Heart right ventricle (tissue), 16 donors: ENCODE measurements at regions not wholly inside any gene's neighbourhood (a gene's known extent, or its start where the extent isn't known, plus 50 kb on each side); places are given as distances from the start of the nearest gene placed in this dataset.

Source experiments
- ATAC-seq, 8 donors: fragments of 200-7000 bp; cut with Tn5 transposase; one replicate each; pipeline ENCODE4 v1.9.1; 2020; ENCODE audit warnings: mild to moderate bottlenecking in 8 of 8, moderate library complexity in 8 of 8, moderate number of reproducible peaks in 1 of 8
- DNase-seq, 2 donors: peaks; one replicate each; pipeline ENCODE4 v3.0.0-alpha.2; 2020
- H3K27ac ChIP-seq, 10 donors: fragments of 200-600 bp; sonication (generic) in 2 of 10; one replicate each; pipeline versions ENCODE4 v1.5.0 to v1.8.0; 2020 to 2022; ENCODE audit warnings: mild to moderate bottlenecking in 3 of 10
- H3K27me3 ChIP-seq, 7 donors: fragments of 200-600 bp; one replicate each; pipeline ENCODE4 v1.8.0; 2021 to 2022; ENCODE audit warnings: mild to moderate bottlenecking in 2 of 7
- H3K36me3 ChIP-seq, 9 donors: fragments of 200-600 bp; sonication (generic) in 1 of 9; one replicate each; pipeline versions ENCODE4 v1.5.0 to v1.8.0; 2020 to 2022; ENCODE audit warnings: mild to moderate bottlenecking in 2 of 9
- H3K4me1 ChIP-seq, 9 donors: fragments of 200-600 bp; sonication (generic) in 1 of 9; one replicate each; pipeline versions ENCODE4 v1.5.0 to v1.8.0; 2020 to 2022; ENCODE audit warnings: mild to moderate bottlenecking in 4 of 9
- H3K4me3 ChIP-seq, 10 donors: fragments of 200-600 bp; sonication (generic) in 2 of 10; one replicate each; pipeline versions ENCODE4 v1.5.0 to v1.8.0; 2020 to 2022; ENCODE audit warnings: mild to moderate bottlenecking in 7 of 10, moderate library complexity in 2 of 10
- H3K9me3 ChIP-seq, 11 donors: fragments of 200-600 bp in 10 of 11; sonication (generic) in 2 of 11; one replicate each; pipeline versions ENCODE4 v1.5.0 to v1.8.0; 2013 to 2022; ENCODE audit warnings: mild to moderate bottlenecking in 2 of 11, control low read depth in 1 of 11, moderate library complexity in 1 of 11
- CTCF ChIP-seq, 9 donors: fragments of 200-600 bp; sonication (generic) in 2 of 9; IDR thresholded peaks; one replicate each; pipeline versions ENCODE4 v1.5.0 to v1.8.0; 2021 to 2022; ENCODE audit warnings: antibody characterized with exemption in 9 of 9, mild to moderate bottlenecking in 5 of 9, moderate library complexity in 1 of 9
- WGBS, 2 donors: extraction: QIAGEN DNeasy Blood & Tissue Kit; methylation state at CpG; one replicate each; pipeline ENCODE4 v1.1.7; 2013; ENCODE audit warnings: inconsistent platforms in 1 of 2; 5-methylcytosine and 5-hydroxymethylcytosine counted together
- intact Hi-C, 10 donors: fragments of 100-400 bp; cut with DNase I; formaldehyde crosslinking; loops; one replicate each; pipeline versions ENCODE4 v1.11.1 to v1.14.2; 2022
- donor health status: Arrhythmogenic right ventricular cardiomyopathy.
- donor health status: ischemic (EF 13 %, LVEDD 7.1; RV severe dilation, severe dysfunction).
- donor health status: healthy with polysubstance abuse.
- donor health status: DM: no; HTN: yes; CAD: no.
- donor health status: DM: no; HTN: no; CAD: no.
- donor health status: ischemic (EF 25% LVEDD 6.9; RV normal size, moderate dysfunction).
- donor health status: ischemic (EF 25% LVEDD 5.7; RV mildly dilated, moderate dysfunction).
- donor health status: healthy.
- donor health status: DM: yes; HTN: yes; CAD: no.
- donor health status: Ischemic cardiomyopathy.
- donor health status: ischemic (EF 35%, LVEDD 5.7; RV mildly dilated, moderate dysfunction).
- donor health status: nonischemic (EF 11% LVEDD 7.7; RV severe dilation, severe dysfunction).
- donor health status: DM: yes; HTN: yes; CAD: no.
- donor health status: PGD.
- donor health status: ischemic (EF 29% LVEDD 5.4; RV normal size, mild dysfunction).
- donor health status: nonischemic (EF 23%, LVEDD 6.1; RV moderate dilation, normal function).

- Histone ChIP-seq H3K9me3 (peaks cover 0 to 6% (median 0%) of the 10 kb centered on the region in 11 donors), H3K27me3 (peaks cover 0 to 19% (median 5%) of the 10 kb centered on the region in 7 donors), H3K36me3 (no peaks in the 10 kb centered on the region), H3K27ac (no peak overlapping the region), H3K4me3 (no peak overlapping the region), H3K4me1 (peaks cover 0 to 9% (median 0%) of the 10 kb centered on the region in 9 donors)
- DNase-seq (peak in 1 of 2 donors; percentile 36), ATAC-seq (peak in 6 of 8 donors; percentile 44 to 74 (median 64))
- 38 to 51% methylated on average over 6 of the region's 6 CpGs for WGBS, 2 donors
- no peak for TF ChIP-seq CTCF (IDR thresholded peaks at IDR 0.05)
- intact Hi-C loops = no loop called here
Observed at GRCh38 chr2:118169359-118170005, 81.2 kb downstream of the INSIG2 start.

DNA sequence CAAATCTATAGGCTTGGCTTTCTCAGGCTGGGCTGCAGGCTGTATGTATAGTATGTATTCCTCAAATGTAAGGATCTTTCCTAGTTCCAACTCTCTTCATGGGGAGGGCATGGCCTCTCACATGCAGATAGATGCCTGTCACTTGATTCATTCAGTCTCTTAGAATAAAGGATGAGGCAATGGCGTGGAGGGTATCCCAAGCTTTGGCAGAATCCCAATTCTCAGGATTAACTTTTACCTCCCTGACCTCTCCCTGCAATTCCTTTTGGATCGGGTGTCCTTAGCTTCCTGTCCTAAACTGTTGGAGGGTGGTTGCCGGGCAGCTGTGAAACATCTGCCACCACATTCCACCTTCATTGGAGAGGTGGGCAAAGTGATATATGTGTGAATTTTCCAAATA, 80.3 kb downstream of the INSIG2 start:
- peaks cover 0 to 19% (median 3%) of the 10 kb centered on the region in 7 donors for H3K27me3 ChIP-seq
- intact Hi-C loops = no loop called here
- DNase-seq (no peak), ATAC-seq (no peak)
- H3K36me3 ChIP-seq = no peaks in the 10 kb centered on the region
- WGBS, 2 donors = 50 to 61% methylated on average over 3 of the region's 3 CpGs
- TF ChIP-seq CTCF (IDR thresholded peaks at IDR 0.05) = no peak
- H3K9me3 ChIP-seq = peaks cover 0 to 6% (median 0%) of the 10 kb centered on the region in 11 donors
- H3K4me3 ChIP-seq = no peak overlapping the region
- no peak overlapping the region for H3K27ac ChIP-seq
- H3K4me1 ChIP-seq = peaks cover 0 to 9% (median 0%) of the 10 kb centered on the region in 9 donors

GRCh38 chr2:118167026-118167425, 78.8 kb downstream of the INSIG2 start:
- TF ChIP-seq CTCF (IDR thresholded peaks at IDR 0.05) = no peak
- intact Hi-C loops = no loop called here
- peaks cover 0 to 9% (median 0%) of the 10 kb centered on the region in 9 donors for H3K4me1 ChIP-seq
- H3K27ac ChIP-seq = no peak overlapping the region
- H3K9me3 ChIP-seq = peaks cover 0 to 6% (median 0%) of the 10 kb centered on the region in 11 donors
- no peaks in the 10 kb centered on the region for H3K36me3 ChIP-seq
- WGBS, 2 donors = 68 to 69% methylated on average over 2 of the region's 2 CpGs
- ATAC-seq = no peak
- no peak overlapping the region for H3K4me3 ChIP-seq
- peaks cover 0 to 6% (median 0%) of the 10 kb centered on the region in 7 donors for H3K27me3 ChIP-seq
- DNase-seq = no peak

DNA sequence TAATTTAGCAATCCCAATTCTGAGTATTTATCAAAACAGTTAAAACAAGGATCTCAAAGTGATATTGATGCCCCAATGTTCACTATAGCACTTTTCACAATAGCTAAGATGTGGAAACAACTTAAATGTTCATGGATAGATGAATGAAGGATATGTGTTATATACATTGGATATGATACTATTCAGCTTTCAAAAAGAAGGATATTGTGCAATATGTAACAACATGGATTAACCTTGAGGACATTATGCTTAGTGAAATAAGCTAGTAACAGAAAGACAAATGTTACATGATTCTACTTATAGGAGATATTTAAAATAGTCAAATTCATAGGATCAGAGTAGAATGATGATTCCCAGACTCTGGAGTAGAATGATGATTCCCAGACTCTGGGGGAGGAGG, 78.0 kb downstream of the INSIG2 start:
- Histone ChIP-seq H3K27ac (no peak overlapping the region), H3K9me3 (peaks cover 0 to 6% (median 0%) of the 10 kb centered on the region in 11 donors), H3K4me1 (peaks cover 0 to 9% (median 0%) of the 10 kb centered on the region in 9 donors), H3K36me3 (no peaks in the 10 kb centered on the region), H3K4me3 (no peak overlapping the region), H3K27me3 (no peaks in the 10 kb centered on the region)
- no peak for TF ChIP-seq CTCF (IDR thresholded peaks at IDR 0.05)
- intact Hi-C loops = no loop called here
- DNase-seq = no peak
- no peak for ATAC-seq
